ENCODE measurements at regions not wholly inside any gene's neighbourhood (a gene's known extent, or its start where the extent isn't known, plus 50 kb on each side); places are given as distances from the start of the nearest gene placed in this dataset.

GRCh38 chr4:123819362-123820035 lies 422.9 kb downstream of the SPRY1 start:
- DNase-seq = peak; percentile 14

DNA sequence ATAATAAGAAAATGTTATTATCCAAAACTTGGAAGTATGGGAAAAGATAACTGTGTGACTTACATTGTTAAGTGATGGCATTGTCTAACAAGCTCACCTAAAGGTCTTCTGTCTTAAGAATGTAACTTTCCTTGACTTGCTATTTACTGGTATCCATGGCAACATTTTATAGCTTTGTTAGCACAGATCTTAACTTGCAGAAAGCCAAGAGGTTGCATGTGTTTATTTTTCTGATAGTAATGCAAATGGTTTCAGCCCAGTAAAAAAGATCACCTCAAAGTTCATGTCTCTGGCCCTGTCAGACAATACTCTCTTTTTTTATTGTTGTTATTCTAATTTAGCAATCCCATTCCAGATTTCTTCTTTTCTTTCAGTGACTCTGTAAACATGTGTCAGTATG lies 425.3 kb downstream of the SPRY1 start:
- no peak for DNase-seq

DNA sequence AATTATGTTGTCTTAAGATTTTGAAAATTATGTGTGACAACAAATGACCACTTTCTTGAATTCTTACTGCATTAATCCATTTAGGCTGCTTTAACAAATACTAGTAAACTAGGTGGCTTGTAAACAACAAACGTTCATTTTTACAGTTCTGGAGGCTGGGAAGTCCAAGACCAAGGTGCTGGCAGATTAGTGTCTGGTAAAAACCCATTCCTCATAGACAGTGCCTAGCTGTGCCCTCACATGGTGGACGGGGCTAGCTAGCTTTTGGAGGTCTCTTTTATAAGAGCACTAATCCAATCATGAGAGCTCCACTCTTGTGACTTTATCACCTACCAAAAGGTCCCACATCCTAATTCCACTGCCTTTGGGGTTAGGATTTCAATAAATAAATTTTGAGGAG lies 425.8 kb downstream of the SPRY1 start:
- DNase-seq = no peak

GRCh38 chr4:123823244-123823643 lies 426.6 kb downstream of the SPRY1 start:
- DNase-seq = no peak

DNA sequence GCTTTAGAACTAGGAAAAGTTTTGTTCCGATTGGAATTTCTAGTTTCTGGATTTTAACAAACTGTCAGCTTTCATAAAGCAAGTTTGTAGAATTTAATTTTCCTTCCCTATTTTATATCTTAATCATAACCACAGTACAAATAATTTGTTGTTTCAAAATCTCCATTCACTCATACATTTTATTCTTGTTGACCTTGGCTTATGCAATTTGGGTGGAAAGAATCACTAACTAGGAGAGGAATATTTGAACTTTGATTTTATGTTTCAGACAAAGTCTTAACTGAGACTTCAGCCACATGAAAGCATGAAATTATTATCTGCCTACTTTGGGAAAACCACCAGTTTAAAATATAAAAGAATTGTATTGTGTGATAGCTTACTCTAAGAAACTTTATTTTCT lies 427.9 kb downstream of the SPRY1 start:
- DNase-seq = no peak

DNA sequence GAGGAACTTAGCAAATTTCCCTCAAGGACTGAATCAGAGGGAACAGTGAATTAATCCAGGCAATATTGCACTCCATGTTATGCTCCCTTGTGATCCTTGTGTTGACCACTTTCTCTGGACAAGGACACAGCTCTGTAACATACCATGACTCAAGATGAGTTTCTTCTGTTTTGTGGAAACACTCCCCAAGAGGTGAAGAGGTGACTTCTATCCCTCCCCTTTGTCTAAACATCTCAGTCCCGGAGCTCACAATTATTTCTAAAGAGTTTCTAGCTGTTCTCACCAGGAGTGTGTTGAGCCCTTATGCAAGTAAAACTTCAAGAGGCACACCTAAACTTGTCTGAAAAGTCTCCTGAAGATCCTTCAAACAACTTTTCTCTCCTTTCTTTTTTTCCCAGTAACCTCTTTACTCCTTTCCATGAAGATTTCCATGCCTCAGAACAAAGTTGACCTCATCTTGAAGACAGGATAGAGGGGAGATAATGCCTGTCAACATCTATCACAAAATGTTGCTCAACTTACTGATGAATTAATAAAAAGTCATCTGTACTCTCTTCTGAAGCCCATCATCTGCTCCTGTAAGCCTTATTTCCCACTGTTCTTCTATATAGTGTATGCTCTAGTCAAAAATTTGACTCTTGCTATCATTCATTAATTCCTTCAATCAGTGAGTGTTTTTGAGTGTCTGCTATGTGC lies 429.1 kb downstream of the SPRY1 start:
- no peak for DNase-seq

DNA sequence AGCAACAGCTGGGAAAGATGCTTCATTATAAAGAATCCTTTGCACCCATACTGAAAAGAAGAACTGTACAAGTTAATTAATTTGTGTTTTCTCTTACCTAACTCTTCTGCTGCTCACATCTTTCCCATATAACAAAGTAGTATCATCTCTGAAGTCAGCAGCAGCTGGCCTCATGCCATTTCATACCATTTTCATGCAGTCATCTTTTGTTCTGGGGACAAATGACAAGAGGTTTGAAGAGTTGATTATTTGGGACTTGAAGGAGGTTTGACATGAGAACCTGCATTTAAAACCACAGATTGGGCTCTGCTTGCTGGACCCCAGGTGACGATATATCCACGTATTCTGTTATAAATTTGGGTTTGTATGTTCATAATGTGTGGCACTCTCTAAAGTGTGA lies 430.3 kb downstream of the SPRY1 start:
- DNase-seq = no peak

DNA sequence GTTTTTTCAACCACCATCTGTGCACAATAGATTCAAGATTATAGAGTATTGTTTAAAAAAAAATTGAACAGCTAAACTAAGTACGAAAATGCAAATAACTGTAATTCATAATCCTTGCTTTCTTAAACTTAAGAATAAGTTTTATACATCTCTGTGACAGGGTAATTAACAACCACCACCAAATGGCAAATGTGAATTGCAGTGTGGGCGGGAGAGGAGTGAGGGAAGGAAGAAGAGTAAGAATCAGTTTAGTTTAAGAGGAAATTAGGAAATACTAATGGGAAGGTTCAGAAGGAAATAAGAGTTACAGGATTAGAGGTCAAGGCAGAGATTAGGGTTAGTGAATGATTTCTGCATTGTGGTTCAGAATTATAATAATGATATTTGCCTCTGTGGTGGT lies 430.9 kb downstream of the SPRY1 start:
- DNase-seq = no peak

- DNase-seq = no peak
These were observed 434.3 kb downstream of the SPRY1 start for GRCh38 chr4:123830930-123831329.

DNA sequence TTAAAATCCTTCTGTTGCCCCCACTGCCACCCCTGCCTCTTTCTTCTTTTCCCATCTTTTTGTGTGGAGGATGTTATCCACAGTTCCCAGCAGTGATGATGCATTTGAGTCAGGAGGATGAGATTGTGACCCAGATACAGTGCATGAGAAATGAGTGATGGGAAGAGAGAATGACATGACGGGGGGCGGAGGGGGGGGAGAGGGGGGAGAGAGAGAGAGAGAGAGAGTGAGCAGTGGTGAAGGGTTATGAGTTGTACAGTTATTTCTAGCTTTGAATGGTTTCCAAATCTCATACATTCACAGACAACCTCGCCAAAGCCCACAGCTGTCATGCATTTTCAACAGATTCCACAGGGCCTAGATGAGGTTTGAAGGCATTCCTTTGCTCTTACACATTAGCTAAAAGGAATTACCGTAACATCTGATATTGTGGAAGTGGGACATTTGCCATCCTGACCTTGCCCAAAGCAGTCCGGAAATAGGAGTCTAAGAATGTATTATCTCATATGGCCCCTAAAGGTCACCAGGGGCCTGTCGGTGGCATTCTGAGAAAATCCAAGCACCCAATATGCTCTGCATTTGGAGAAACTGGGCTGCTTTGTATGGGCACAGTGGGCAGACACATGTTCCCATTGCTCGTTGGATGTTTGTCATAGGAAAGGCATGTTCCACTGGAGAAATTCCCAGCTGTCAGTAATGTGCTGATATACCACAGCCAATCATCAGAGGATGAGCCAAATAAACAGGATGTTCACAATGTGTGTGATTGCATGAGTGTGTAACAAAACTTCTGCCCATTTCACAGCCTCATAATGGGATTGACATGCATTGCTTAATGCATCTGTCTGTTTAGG lies 435.8 kb downstream of the SPRY1 start:
- DNase-seq = no peak

DNA sequence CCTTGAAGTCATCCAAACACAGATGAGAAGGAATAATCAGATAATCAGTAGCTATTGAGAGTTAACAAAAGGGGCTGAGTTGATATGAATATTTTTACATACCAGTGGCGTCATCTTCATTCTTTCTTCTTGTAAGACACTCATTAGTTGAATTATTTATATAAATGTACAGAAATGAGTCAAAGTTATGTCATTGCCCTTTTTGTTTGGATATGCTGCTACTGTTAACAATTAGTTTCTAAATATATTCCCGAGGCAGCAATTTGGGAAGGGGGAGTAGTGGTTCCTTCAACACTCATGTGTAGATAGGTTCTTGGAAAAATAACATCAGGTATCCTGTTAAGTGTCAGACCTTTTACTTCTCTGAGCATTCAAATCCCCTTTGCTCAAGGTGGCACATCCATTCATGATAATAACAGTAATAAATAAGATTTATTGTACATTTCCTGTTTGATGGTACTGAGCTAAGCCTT lies 436.6 kb downstream of the SPRY1 start:
- no peak for DNase-seq

- DNase-seq = no peak
These were observed 439.4 kb downstream of the SPRY1 start for GRCh38 chr4:123835831-123836590.

GRCh38 chr4:123836851-123837595 lies 440.4 kb downstream of the SPRY1 start:
- no peak for DNase-seq

- no peak for DNase-seq
These were observed 441.9 kb downstream of the SPRY1 start for GRCh38 chr4:123838474-123838873.

- DNase-seq = no peak
These were observed 443.6 kb downstream of the SPRY1 start for GRCh38 chr4:123840197-123840596.

GRCh38 chr4:123841447-123842121 lies 445.0 kb downstream of the SPRY1 start:
- no peak for DNase-seq

- DNase-seq = no peak
These were observed 446.5 kb downstream of the SPRY1 start for GRCh38 chr4:123843137-123843536.

DNA sequence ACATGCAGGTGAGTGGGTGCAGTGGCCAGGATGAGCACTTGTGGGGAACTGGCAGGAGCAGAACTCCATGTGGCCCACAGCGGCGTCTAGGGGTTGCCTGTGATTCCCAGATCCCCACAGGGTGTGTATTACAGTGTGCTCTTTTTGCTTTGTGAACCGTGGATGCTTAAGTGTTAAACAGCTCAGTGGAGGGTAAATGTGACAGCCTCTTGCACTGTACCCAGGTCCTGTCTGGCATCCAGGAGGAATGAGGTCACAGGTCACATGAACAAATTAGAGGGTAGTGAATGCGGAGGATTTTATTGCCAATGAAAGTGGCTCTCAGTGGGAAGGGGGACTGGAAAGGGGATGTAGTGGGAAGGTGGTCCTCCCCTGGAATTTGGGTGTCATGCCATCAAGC lies 447.8 kb downstream of the SPRY1 start:
- no peak for DNase-seq

DNA sequence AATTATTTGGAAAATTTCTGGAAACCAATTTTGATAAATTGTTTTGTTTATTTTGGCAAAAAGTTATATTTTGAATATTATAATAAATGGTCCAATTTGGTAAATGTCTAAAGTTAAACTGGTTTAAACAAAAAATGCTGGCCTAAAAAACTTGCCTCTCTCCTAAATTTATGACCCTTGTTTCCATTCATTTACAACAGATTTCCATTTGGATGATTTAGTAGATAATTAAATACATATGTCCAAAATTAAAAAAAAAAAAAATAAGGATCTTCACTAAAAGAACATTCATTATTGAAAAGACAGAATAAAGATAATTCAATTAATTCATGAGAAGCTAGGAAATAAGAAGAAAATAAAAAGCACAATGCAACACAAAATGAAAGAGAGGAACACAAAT lies 449.5 kb downstream of the SPRY1 start:
- DNase-seq = no peak

DNA sequence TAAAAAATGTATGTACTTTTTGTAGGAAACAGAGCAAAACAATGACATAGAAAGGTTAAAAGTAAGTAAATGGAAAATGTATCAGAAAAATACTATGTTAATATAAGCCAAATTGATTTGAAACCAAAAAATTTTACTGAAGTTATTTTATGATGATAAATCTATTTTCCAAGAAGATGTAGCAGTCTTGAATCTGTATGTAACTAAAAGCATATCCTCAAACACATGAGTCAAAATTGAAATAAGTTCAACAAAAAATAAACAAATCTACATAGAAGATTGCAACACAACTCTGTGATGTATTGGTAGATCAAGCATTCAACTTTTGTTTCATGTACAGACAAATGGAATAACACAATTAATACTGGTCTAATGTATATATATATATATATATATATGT lies 450.0 kb downstream of the SPRY1 start:
- DNase-seq = no peak

DNA sequence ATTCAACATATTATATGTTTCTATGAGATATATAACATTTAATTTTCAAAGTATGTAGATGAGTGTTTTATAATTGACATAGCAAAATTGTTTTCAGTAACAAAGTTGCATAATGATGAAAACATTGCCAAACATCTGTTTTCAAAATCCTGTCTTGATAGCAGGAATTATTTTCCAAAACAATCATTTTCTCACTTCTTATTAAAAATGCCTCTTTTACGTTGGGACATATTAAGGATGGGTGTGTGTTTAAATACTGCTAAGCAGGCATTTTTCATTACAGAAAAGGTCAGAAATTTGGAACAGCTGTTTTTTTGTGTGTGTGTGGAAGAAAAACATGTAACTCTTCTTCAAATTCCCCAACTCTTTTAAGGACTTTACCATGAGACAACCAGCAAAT lies 452.0 kb downstream of the SPRY1 start:
- no peak for DNase-seq

DNA sequence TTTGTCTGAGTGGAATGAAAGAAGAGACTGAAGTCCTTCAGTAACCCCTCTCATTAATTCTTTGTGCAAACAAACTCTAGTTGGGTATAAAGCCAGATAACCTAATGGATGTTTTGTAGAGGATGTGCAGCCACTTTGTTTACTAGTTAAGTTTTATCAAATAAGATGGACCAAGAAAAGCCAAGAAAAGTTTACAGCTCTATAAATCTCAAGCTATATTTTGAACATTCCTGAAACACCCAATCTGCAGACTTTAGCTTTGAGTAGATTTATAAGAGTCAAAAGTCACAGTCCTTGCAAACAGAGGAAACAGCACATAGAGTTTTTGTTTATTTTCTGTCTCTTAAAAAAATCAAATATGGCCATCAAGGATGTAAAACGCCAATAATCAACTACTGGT lies 452.9 kb downstream of the SPRY1 start:
- DNase-seq = no peak
